BLaER1 treated with 17β-estradiol and CSF1 and Interleukin-3, amounts not matched to agents 10 nM and 100 nM (cell line): ENCODE measurements at regions not wholly inside any gene's neighbourhood (a gene's known extent, or its start where the extent isn't known, plus 50 kb on each side); places are given as distances from the start of the nearest gene placed in this dataset.

Experiments
- H3K27ac ChIP-seq, 11 experiments: shearing (Covaris generic); formaldehyde crosslinking; 2 replicates each; pipeline ENCODE4 v1.8.1; 2022
- H3K27me3 ChIP-seq, 11 experiments: shearing (Covaris generic); formaldehyde crosslinking; 2 replicates each; pipeline ENCODE4 v1.8.1; 2022
- H3K36me3 ChIP-seq, 11 experiments: shearing (Covaris generic); formaldehyde crosslinking; 2 replicates each; pipeline ENCODE4 v1.8.1; 2022
- H3K4me1 ChIP-seq, 10 experiments: shearing (Covaris generic); formaldehyde crosslinking; 2 replicates each; pipeline ENCODE4 v1.8.1; 2022
- H3K4me2 ChIP-seq, 11 experiments: shearing (Covaris generic); formaldehyde crosslinking; 2 replicates each; pipeline ENCODE4 v1.8.1; 2022
- H3K4me3 ChIP-seq, 10 experiments: shearing (Covaris generic); formaldehyde crosslinking; 2 replicates each; pipeline ENCODE4 v1.8.1; 2022
- H3K9ac ChIP-seq, 11 experiments: shearing (Covaris generic); formaldehyde crosslinking; 2 replicates each; pipeline ENCODE4 v1.8.1; 2022
- H3K9me3 ChIP-seq, 11 experiments: shearing (Covaris generic); formaldehyde crosslinking; replicated peaks in 1 of 11; 2 replicates each; pipeline ENCODE4 v1.8.1; 2022
- H4K20me1 ChIP-seq, 11 experiments: shearing (Covaris generic); formaldehyde crosslinking; 2 replicates each; pipeline ENCODE4 v1.8.1; 2022
- Cebpa-rat ChIP-seq, 11 experiments: shearing (Covaris generic); IDR thresholded peaks; 2 replicates each; pipeline ENCODE4 v1.8.1; 2022

DNA sequence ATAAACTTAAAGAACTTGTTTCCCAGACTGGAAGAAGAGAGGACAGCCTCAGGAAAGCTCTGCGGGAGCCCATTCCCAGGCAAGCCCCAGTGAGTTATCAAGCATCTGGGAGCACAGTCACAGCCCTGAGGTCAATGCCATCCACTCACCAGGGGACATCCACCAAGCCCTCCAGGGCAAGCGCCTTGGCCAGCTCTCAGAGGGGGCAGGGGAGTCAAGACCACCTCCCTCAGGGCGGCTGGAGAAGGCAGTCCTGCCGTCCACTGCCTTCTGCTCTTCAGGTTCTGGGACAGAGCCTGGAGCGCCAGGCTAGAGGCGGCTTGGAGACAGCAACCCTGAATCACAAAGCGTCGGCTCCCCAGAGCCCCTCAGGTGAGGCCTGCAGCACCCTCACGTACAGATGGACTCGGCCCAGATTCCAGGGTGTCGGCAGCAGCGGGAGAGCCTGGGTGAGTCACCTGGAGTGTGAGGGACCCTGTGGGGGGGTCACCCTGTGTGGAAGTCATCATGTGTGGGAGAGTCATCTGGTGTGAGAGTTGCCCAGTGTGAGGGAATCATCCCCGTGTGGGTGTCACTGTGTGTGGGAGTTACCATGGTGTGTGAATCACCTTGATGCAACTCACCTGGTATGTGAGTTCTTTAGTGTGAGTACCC is 100.9 kb upstream of the TEX51 start:
- no peak overlapping the region for H3K27ac ChIP-seq
- no peaks in the 10 kb centered on the region for H3K4me1 ChIP-seq
- no peak overlapping the region for H3K9ac ChIP-seq
- TF ChIP-seq Cebpa-rat (IDR thresholded peaks at IDR 0.05): no peak
- no peaks in the 10 kb centered on the region for H3K9me3 ChIP-seq
- H3K4me3 ChIP-seq: no peak overlapping the region
- no peaks in the 10 kb centered on the region for H4K20me1 ChIP-seq
- H3K36me3 ChIP-seq: no peaks in the 10 kb centered on the region
- H3K27me3 ChIP-seq: no peaks in the 10 kb centered on the region
- no peak overlapping the region for H3K4me2 ChIP-seq

DNA sequence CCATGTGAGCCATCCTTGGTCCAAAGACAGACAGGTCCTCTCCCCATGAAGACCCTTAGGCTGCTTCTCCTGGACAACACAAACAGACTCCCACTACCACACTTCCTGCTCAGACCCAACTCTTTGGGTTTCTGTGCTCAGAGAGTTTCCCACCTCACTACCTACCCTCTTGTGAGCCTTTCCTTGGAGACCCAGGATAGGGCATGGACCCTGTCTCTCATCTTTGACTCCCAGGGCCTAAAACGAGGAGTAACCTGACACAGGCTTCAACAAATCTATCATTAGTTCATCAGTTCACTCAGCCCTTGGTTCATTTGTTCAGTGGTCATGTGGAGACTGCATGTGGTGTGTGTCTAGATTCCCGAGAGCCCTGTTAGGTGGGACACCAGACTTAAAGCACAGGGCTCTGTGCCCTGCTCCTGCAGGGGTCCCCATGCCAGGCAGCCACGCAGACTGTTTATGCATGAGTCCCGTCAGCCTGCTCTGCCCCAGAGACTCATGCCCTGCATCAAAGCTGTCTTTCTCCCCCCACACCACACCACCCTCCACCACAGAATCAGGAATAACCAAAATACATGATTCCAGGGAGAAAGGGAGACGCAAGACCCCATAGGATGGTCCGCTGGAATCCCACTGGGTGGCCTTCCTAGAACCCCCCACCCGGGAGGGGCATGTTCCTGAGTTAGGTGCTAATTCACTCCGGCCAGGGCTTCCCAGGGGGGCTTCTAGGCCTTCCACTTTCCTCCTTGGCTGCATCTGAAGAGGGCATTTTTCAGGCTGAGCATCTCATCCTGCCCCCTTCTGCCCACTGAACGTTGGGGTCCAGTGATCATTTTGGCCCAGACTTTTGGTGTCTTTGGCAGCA is 100.2 kb upstream of the TEX51 start:
- Histone ChIP-seq H3K27ac (peak overlapping the region in 1 of 11 experiments; percentile 10; a peak in 1 of 22 replicates), H3K9ac (no peak overlapping the region), H4K20me1 (no peaks in the 10 kb centered on the region), H3K4me3 (no peak overlapping the region), H3K27me3 (no peaks in the 10 kb centered on the region), H3K36me3 (no peaks in the 10 kb centered on the region), H3K9me3 (no peaks in the 10 kb centered on the region), H3K4me2 (no peak overlapping the region), H3K4me1 (no peaks in the 10 kb centered on the region)
- TF ChIP-seq Cebpa-rat (IDR thresholded peaks at IDR 0.05): no peak

DNA sequence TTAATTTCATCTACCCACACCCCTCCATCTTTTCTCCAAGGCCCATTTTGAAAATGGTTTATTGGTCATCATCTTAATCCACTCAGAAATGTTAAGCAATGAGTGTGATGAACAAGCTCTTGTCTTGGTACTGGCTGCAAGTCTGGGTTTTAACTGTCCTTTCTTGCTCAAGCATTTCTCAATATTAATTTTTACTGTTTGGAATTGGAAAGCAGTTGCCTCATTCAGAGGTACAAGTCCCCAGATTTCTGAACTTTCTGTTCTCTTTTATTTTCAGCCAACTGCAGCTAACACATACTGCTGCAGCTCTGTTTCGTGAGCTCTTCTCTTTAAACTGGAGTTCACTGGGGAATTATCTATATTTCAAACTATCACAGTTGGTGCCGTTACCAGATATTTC is 99.4 kb upstream of the TEX51 start:
- Histone ChIP-seq H4K20me1 (no peaks in the 10 kb centered on the region), H3K36me3 (no peaks in the 10 kb centered on the region), H3K4me1 (no peaks in the 10 kb centered on the region), H3K9me3 (no peaks in the 10 kb centered on the region), H3K27ac (no peak overlapping the region; a peak in 1 of 22 replicates), H3K9ac (no peak overlapping the region), H3K4me3 (no peak overlapping the region), H3K4me2 (no peak overlapping the region), H3K27me3 (no peaks in the 10 kb centered on the region)
- TF ChIP-seq Cebpa-rat (IDR thresholded peaks at IDR 0.05): no peak

DNA sequence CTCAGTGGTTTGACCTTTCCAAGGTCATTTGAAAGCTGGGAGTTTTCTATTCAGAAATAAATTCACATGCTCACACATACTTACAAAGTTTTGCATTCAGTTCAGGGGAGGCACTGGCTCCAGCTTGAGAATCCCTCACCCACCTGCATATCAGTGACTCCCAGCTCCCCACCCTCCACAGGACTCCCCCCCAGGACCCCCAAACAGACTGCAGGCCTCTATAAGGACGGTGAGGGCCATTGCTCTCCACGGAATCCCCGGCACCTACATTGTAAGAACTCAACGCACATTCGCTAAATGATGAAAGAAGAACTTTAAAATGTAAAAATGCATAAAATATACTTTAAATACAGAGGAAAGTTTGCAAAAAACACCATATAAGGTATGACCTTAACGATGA is 97.2 kb upstream of the TEX51 start:
- H3K9ac ChIP-seq: no peak overlapping the region
- no peak overlapping the region for H3K4me3 ChIP-seq
- no peaks in the 10 kb centered on the region for H3K27me3 ChIP-seq
- H3K36me3 ChIP-seq: no peaks in the 10 kb centered on the region
- H3K27ac ChIP-seq: no peak overlapping the region
- no peaks in the 10 kb centered on the region for H3K4me1 ChIP-seq
- H4K20me1 ChIP-seq: no peaks in the 10 kb centered on the region
- TF ChIP-seq Cebpa-rat (IDR thresholded peaks at IDR 0.05): no peak
- no peak overlapping the region for H3K4me2 ChIP-seq
- no peaks in the 10 kb centered on the region for H3K9me3 ChIP-seq

DNA sequence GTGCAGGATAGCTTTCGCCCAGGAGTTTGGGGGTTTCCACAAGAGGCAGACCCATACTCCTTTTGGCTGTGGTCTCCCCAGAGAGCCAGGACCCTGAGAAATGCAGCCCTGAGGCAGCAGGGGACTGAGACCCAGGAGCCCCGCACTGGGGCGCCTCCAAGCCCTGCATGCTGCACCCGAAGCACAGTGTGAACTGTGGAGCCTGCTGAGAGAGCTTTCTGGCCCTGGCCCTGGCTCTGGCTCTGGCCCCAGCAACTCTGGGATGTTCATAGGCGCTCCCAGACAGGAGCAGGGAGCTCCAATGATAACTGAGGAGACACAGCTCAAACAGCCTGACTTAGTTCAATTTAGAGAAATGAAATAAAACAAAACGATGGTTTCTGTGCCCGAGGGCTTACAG is 96.4 kb upstream of the TEX51 start:
- Histone ChIP-seq H3K27me3 (no peaks in the 10 kb centered on the region), H3K4me3 (no peak overlapping the region), H3K9ac (no peak overlapping the region), H3K27ac (no peak overlapping the region), H4K20me1 (no peaks in the 10 kb centered on the region), H3K9me3 (peaks cover 0 to 5% (median 0%) of the 10 kb centered on the region in 11 experiments; a peak in 1 of 22 replicates), H3K4me2 (no peak overlapping the region), H3K36me3 (no peaks in the 10 kb centered on the region), H3K4me1 (no peaks in the 10 kb centered on the region)
- no peak for TF ChIP-seq Cebpa-rat (IDR thresholded peaks at IDR 0.05)

DNA sequence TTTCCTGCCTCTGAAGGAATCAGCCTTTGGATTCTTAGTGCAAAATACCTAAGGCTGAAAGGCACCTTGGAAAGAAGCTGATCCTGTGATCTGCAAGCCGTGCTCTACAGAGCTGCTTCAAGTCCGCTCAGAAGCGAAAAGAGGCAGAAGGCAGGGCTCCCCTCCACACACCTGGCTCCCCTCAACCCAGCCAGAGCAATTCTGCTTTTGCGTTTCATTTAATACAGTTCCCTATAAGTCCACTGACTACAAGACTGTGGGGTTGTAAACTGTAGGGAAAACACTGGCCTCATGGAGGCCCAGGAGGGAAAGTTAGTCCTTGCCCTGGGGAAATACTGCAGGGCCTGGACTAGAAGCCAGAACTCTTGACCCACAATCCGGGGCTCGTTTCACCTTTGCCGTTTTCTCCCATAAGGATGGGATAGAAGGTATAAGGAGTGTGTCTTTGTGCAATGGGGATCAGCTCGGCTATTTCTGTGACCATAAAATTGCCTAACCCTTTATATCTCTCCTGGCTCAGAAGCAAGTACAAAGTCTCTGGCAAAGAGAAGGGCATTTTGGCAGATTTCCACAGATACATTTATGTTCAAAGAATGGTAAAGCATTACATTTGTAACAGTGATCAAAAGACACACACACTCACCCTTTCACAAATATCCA is 95.8 kb upstream of the TEX51 start:
- Histone ChIP-seq H3K4me2 (no peak overlapping the region), H3K27ac (no peak overlapping the region), H3K9me3 (peaks cover 0 to 8% (median 0%) of the 10 kb centered on the region in 11 experiments; a peak in 1 of 22 replicates), H3K4me3 (no peak overlapping the region), H4K20me1 (no peaks in the 10 kb centered on the region), H3K9ac (no peak overlapping the region), H3K4me1 (no peaks in the 10 kb centered on the region), H3K36me3 (no peaks in the 10 kb centered on the region), H3K27me3 (no peaks in the 10 kb centered on the region)
- TF ChIP-seq Cebpa-rat (IDR thresholded peaks at IDR 0.05): no peak

DNA sequence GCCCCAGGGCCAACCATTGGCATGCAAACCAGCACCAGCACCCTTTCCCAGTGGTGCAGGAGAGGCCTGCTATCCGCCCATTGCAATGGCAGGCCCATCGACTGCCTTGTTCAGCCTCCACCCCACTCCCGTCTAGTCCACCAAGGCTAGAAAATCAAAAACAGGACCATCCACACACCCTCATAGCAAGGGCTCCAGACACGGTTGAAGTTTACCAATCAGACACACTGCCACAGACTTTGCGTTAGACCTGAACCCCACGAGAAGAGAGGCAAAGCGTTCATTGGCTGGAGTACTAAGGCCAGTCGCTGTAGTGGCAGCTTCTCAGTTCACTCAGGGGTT is 95.3 kb upstream of the TEX51 start:
- H3K4me1 ChIP-seq: no peaks in the 10 kb centered on the region
- H3K4me2 ChIP-seq: no peak overlapping the region
- H3K9ac ChIP-seq: no peak overlapping the region
- H3K27me3 ChIP-seq: no peaks in the 10 kb centered on the region
- no peak overlapping the region for H3K4me3 ChIP-seq
- no peaks in the 10 kb centered on the region for H4K20me1 ChIP-seq
- peaks cover 0 to 8% (median 0%) of the 10 kb centered on the region in 11 experiments; a peak in 1 of 22 replicates for H3K9me3 ChIP-seq
- no peaks in the 10 kb centered on the region for H3K36me3 ChIP-seq
- no peak overlapping the region for H3K27ac ChIP-seq
- no peak for TF ChIP-seq Cebpa-rat (IDR thresholded peaks at IDR 0.05)

DNA sequence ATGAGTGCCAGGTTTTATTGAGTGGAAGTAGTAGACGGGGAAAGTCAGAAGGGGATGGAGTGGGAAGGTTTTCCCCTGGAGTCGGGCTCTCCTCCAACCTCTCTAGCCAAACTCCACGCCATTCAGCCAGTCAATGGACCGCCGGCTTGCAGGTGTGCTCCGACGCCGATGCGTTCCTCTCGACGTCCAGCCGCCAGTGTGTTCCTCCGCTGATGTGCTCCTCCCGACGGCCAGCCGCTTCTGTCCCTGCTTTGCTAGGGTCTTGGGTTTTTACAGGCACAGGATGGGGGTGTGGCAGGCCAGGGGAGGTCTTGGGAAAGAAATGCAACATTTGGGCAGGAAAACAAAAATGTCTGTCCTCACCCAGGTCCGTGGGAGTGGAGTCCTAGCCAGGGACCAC is 94.3 kb upstream of the TEX51 start:
- H4K20me1 ChIP-seq: no peaks in the 10 kb centered on the region
- peaks cover 0 to 8% (median 0%) of the 10 kb centered on the region in 11 experiments; a peak in 1 of 22 replicates for H3K9me3 ChIP-seq
- no peak overlapping the region for H3K9ac ChIP-seq
- H3K27ac ChIP-seq: no peak overlapping the region
- no peaks in the 10 kb centered on the region for H3K27me3 ChIP-seq
- TF ChIP-seq Cebpa-rat (IDR thresholded peaks at IDR 0.05): no peak
- no peaks in the 10 kb centered on the region for H3K36me3 ChIP-seq
- H3K4me2 ChIP-seq: no peak overlapping the region
- no peaks in the 10 kb centered on the region for H3K4me1 ChIP-seq
- H3K4me3 ChIP-seq: no peak overlapping the region

DNA sequence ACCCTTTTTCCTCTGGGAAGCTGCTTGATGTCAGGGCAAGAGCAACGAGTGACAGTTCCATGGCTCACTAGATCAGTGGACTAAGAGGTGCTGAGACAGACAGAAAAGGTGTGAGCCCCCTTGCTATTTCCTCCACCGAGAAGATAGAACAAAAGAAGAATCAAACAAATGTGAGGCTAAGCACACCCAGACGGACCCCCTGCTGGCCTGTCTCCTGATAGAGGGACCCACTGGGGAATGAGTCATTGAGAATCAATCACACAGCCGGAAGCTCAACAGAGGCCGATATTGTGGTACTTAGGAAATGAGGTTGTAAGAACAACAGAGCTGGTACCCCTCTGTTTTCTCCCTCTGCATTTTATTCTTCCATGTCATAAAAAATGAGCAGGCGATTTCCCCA is 89.8 kb upstream of the TEX51 start:
- Histone ChIP-seq H3K4me2 (no peak overlapping the region), H3K9ac (no peak overlapping the region), H3K4me1 (0 out of 20 replicates have a peak, but pooled peaks cover 0 to 4% (median 0%) of the 10 kb centered on the region in 10 experiments), H3K27me3 (no peaks in the 10 kb centered on the region), H4K20me1 (no peaks in the 10 kb centered on the region), H3K27ac (no peak overlapping the region), H3K36me3 (no peaks in the 10 kb centered on the region), H3K4me3 (no peak overlapping the region), H3K9me3 (peaks cover 0 to 18% (median 4%) of the 10 kb centered on the region in 11 experiments; a peak in 7 of 22 replicates)
- no peak for TF ChIP-seq Cebpa-rat (IDR thresholded peaks at IDR 0.05)
